ENCODE measurements at regions not wholly inside any gene's neighbourhood (a gene's known extent, or its start where the extent isn't known, plus 50 kb on each side); places are given as distances from the start of the nearest gene placed in this dataset.

DNA sequence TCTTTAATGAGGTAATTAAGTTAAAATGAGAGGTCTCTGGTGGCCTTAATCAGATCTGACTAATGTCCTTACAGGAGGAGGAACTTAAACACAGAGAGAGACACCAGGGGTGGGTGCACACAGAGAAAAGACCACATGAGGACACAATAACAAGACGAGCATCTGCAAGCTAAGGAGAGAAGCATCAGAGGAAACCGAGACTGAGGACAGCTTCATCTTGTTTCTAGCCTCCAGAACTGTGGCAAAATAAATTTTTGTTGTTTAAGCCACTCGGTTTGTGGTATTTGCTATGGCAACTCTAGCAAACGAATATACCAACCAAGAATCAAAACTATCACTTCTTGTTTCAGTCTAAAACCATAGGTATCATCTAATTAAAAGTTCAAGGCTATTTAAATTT, 400.1 kb downstream of the PID1 start:
- H3K23ac ChIP-seq (ENCODE audit: low read depth, low read length, poor library complexity), result no peak overlapping the region
- no peaks in the 10 kb centered on the region for H3K9me3 ChIP-seq (replicated peaks in 1 of 2; ENCODE audit: control insufficient read depth in 2 of 2, insufficient read depth in 1 of 2, low read depth in 1 of 2, low read length in 2 of 2)
- H3K4me1 ChIP-seq (ENCODE audit: control insufficient read depth in 2 of 2, insufficient read depth in 1 of 2, low read depth in 1 of 2, low read length in 2 of 2), result peaks cover 0 to 1% of the 10 kb centered on the region in 2 donors
- H3K79me1 ChIP-seq (ENCODE audit: low read depth, low read length), result no peaks in the 10 kb centered on the region
- H3K9ac ChIP-seq (ENCODE audit: low read depth, low read length, poor library complexity), result no peak overlapping the region
- H2BK5ac ChIP-seq (ENCODE audit: low read length), result no peak overlapping the region
- H3K4me3 ChIP-seq (ENCODE audit: low read length in 2 of 2), result no peak overlapping the region
- H3K27me3 ChIP-seq (ENCODE audit: control insufficient read depth in 3 of 3, insufficient read depth in 3 of 3, low read depth in 1 of 3, low read length in 3 of 3), result no peaks in the 10 kb centered on the region
- DNase-seq (ENCODE audit: low spot score), result no peak
- H3K4ac ChIP-seq (ENCODE audit: low read length), result no peak overlapping the region
- H2AK5ac ChIP-seq (ENCODE audit: low read depth, low read length), result no peak overlapping the region
- no peak overlapping the region for H3K27ac ChIP-seq (replicated peaks; ENCODE audit: low read length)
- no peak overlapping the region for H2BK15ac ChIP-seq (ENCODE audit: low read length)
- no peak overlapping the region for H2AFZ ChIP-seq (ENCODE audit: low read length)
- no peak overlapping the region for H3K18ac ChIP-seq (ENCODE audit: low read length)
- no peak overlapping the region for H2BK12ac ChIP-seq (ENCODE audit: low read length)
- no peak overlapping the region for H4K91ac ChIP-seq (ENCODE audit: low read depth, low read length, poor library complexity)
- H2BK120ac ChIP-seq (ENCODE audit: low read depth, low read length), result no peak overlapping the region
- no peak overlapping the region for H4K8ac ChIP-seq (ENCODE audit: low read depth, low read length)
- H3K14ac ChIP-seq (ENCODE audit: low read length), result no peak overlapping the region
- WGBS, 2 donors (ENCODE audit: extremely low coverage in 2 of 2, insufficient read length in 2 of 2, insufficient replicate concordance in 1 of 2), result no CpG with 5 or more reads among the region's 4 CpGs
- H3K4me2 ChIP-seq (ENCODE audit: insufficient read depth, low read length, poor library complexity, severe bottlenecking), result no peak overlapping the region
- H3K36me3 ChIP-seq (replicated peaks in 1 of 2; ENCODE audit: control insufficient read depth in 2 of 2, insufficient read depth in 2 of 2, low read length in 2 of 2), result no peaks in the 10 kb centered on the region

GRCh38 chr2:228869636-228870264, 401.3 kb downstream of the PID1 start:
- Histone ChIP-seq H2BK12ac (ENCODE audit: low read length) (no peak overlapping the region), H3K4me2 (ENCODE audit: insufficient read depth, low read length, poor library complexity, severe bottlenecking) (no peak overlapping the region), H4K8ac (ENCODE audit: low read depth, low read length) (no peak overlapping the region), H2BK5ac (ENCODE audit: low read length) (no peak overlapping the region), H3K27me3 (ENCODE audit: control insufficient read depth in 3 of 3, insufficient read depth in 3 of 3, low read depth in 1 of 3, low read length in 3 of 3) (no peaks in the 10 kb centered on the region), H3K4me1 (ENCODE audit: control insufficient read depth in 2 of 2, insufficient read depth in 1 of 2, low read depth in 1 of 2, low read length in 2 of 2) (peaks cover 0 to 1% of the 10 kb centered on the region in 2 donors), H3K36me3 (replicated peaks in 1 of 2; ENCODE audit: control insufficient read depth in 2 of 2, insufficient read depth in 2 of 2, low read length in 2 of 2) (no peaks in the 10 kb centered on the region), H3K79me1 (ENCODE audit: low read depth, low read length) (no peaks in the 10 kb centered on the region), H2BK15ac (ENCODE audit: low read length) (no peak overlapping the region), H2BK120ac (ENCODE audit: low read depth, low read length) (no peak overlapping the region), H3K14ac (ENCODE audit: low read length) (no peak overlapping the region), H3K23ac (ENCODE audit: low read depth, low read length, poor library complexity) (no peak overlapping the region), H3K4me3 (ENCODE audit: low read length in 2 of 2) (no peak overlapping the region), H3K9me3 (replicated peaks in 1 of 2; ENCODE audit: control insufficient read depth in 2 of 2, insufficient read depth in 1 of 2, low read depth in 1 of 2, low read length in 2 of 2) (no peaks in the 10 kb centered on the region), H2AFZ (ENCODE audit: low read length) (no peak overlapping the region), H4K91ac (ENCODE audit: low read depth, low read length, poor library complexity) (no peak overlapping the region), H3K27ac (replicated peaks; ENCODE audit: low read length) (no peak overlapping the region), H3K18ac (ENCODE audit: low read length) (no peak overlapping the region), H2AK5ac (ENCODE audit: low read depth, low read length) (no peak overlapping the region), H3K4ac (ENCODE audit: low read length) (no peak overlapping the region), H3K9ac (ENCODE audit: low read depth, low read length, poor library complexity) (no peak overlapping the region)
- no peak for DNase-seq (ENCODE audit: low spot score)

- Histone ChIP-seq H2BK15ac (ENCODE audit: low read length) (no peak overlapping the region), H3K14ac (ENCODE audit: low read length) (no peak overlapping the region), H3K36me3 (replicated peaks in 1 of 2; ENCODE audit: control insufficient read depth in 2 of 2, insufficient read depth in 2 of 2, low read length in 2 of 2) (no peaks in the 10 kb centered on the region), H3K18ac (ENCODE audit: low read length) (no peak overlapping the region), H3K4me3 (ENCODE audit: low read length in 2 of 2) (no peak overlapping the region), H2AK5ac (ENCODE audit: low read depth, low read length) (no peak overlapping the region), H3K4ac (ENCODE audit: low read length) (no peak overlapping the region), H3K27me3 (ENCODE audit: control insufficient read depth in 3 of 3, insufficient read depth in 3 of 3, low read depth in 1 of 3, low read length in 3 of 3) (no peaks in the 10 kb centered on the region), H3K4me2 (ENCODE audit: insufficient read depth, low read length, poor library complexity, severe bottlenecking) (no peak overlapping the region), H3K9me3 (replicated peaks in 1 of 2; ENCODE audit: control insufficient read depth in 2 of 2, insufficient read depth in 1 of 2, low read depth in 1 of 2, low read length in 2 of 2) (no peaks in the 10 kb centered on the region), H2AFZ (ENCODE audit: low read length) (no peak overlapping the region), H3K23ac (ENCODE audit: low read depth, low read length, poor library complexity) (no peak overlapping the region), H3K4me1 (ENCODE audit: control insufficient read depth in 2 of 2, insufficient read depth in 1 of 2, low read depth in 1 of 2, low read length in 2 of 2) (peaks cover 0 to 1% of the 10 kb centered on the region in 2 donors), H3K9ac (ENCODE audit: low read depth, low read length, poor library complexity) (no peak overlapping the region), H4K91ac (ENCODE audit: low read depth, low read length, poor library complexity) (no peak overlapping the region), H3K79me1 (ENCODE audit: low read depth, low read length) (no peaks in the 10 kb centered on the region), H2BK12ac (ENCODE audit: low read length) (no peak overlapping the region), H3K27ac (replicated peaks; ENCODE audit: low read length) (no peak overlapping the region), H2BK5ac (ENCODE audit: low read length) (no peak overlapping the region), H2BK120ac (ENCODE audit: low read depth, low read length) (no peak overlapping the region), H4K8ac (ENCODE audit: low read depth, low read length) (no peak overlapping the region)
- DNase-seq (ENCODE audit: low spot score), result no peak
- WGBS, 2 donors (ENCODE audit: extremely low coverage in 2 of 2, insufficient read length in 2 of 2, insufficient replicate concordance in 1 of 2), result no CpG with 5 or more reads among the region's 4 CpGs
Measured at GRCh38 chr2:228867406-228867805, 403.7 kb downstream of the PID1 start.

DNA sequence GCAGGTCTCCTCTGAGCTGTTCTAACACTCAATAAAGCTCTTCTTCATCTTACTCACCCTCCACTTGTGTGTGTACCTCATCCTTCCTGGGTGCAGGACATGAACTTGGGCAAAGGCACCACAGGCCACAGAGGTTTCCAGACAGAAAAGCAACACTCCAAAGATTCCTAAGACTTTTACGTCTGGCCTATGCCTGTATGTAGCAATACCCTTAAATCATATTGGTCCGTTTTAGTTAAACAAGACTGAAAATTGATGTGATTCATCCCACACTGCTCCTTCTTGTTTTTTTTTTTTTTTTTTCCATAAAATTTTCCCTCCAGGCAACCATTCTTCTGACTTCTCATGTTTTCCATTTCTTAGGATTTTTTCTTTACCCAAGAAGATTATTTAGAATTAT, 404.3 kb downstream of the PID1 start:
- H2AFZ ChIP-seq (ENCODE audit: low read length), result no peak overlapping the region
- no peaks in the 10 kb centered on the region for H3K36me3 ChIP-seq (replicated peaks in 1 of 2; ENCODE audit: control insufficient read depth in 2 of 2, insufficient read depth in 2 of 2, low read length in 2 of 2)
- no CpG with 5 or more reads among the region's 2 CpGs for WGBS, 2 donors (ENCODE audit: extremely low coverage in 2 of 2, insufficient read length in 2 of 2, insufficient replicate concordance in 1 of 2)
- H3K27me3 ChIP-seq (ENCODE audit: control insufficient read depth in 3 of 3, insufficient read depth in 3 of 3, low read depth in 1 of 3, low read length in 3 of 3), result no peaks in the 10 kb centered on the region
- H3K23ac ChIP-seq (ENCODE audit: low read depth, low read length, poor library complexity), result no peak overlapping the region
- H3K4me3 ChIP-seq (ENCODE audit: low read length in 2 of 2), result no peak overlapping the region
- no peaks in the 10 kb centered on the region for H3K9me3 ChIP-seq (replicated peaks in 1 of 2; ENCODE audit: control insufficient read depth in 2 of 2, insufficient read depth in 1 of 2, low read depth in 1 of 2, low read length in 2 of 2)
- H3K79me1 ChIP-seq (ENCODE audit: low read depth, low read length), result no peaks in the 10 kb centered on the region
- DNase-seq (ENCODE audit: low spot score), result no peak
- H2BK5ac ChIP-seq (ENCODE audit: low read length), result no peak overlapping the region
- no peak overlapping the region for H4K8ac ChIP-seq (ENCODE audit: low read depth, low read length)
- no peak overlapping the region for H3K27ac ChIP-seq (replicated peaks; ENCODE audit: low read length)
- no peak overlapping the region for H3K18ac ChIP-seq (ENCODE audit: low read length)
- no peak overlapping the region for H2AK5ac ChIP-seq (ENCODE audit: low read depth, low read length)
- H2BK12ac ChIP-seq (ENCODE audit: low read length), result no peak overlapping the region
- no peak overlapping the region for H3K14ac ChIP-seq (ENCODE audit: low read length)
- no peak overlapping the region for H3K4ac ChIP-seq (ENCODE audit: low read length)
- H3K4me1 ChIP-seq (ENCODE audit: control insufficient read depth in 2 of 2, insufficient read depth in 1 of 2, low read depth in 1 of 2, low read length in 2 of 2), result peaks cover 0 to 1% of the 10 kb centered on the region in 2 donors
- no peak overlapping the region for H3K4me2 ChIP-seq (ENCODE audit: insufficient read depth, low read length, poor library complexity, severe bottlenecking)
- no peak overlapping the region for H4K91ac ChIP-seq (ENCODE audit: low read depth, low read length, poor library complexity)
- no peak overlapping the region for H3K9ac ChIP-seq (ENCODE audit: low read depth, low read length, poor library complexity)
- H2BK15ac ChIP-seq (ENCODE audit: low read length), result no peak overlapping the region
- H2BK120ac ChIP-seq (ENCODE audit: low read depth, low read length), result no peak overlapping the region

Measured in neuronal stem cell (in vitro differentiated cells).